Stomach (tissue), 8 donors: ENCODE measurements at regions not wholly inside any gene's neighbourhood (a gene's known extent, or its start where the extent isn't known, plus 50 kb on each side); places are given as distances from the start of the nearest gene placed in this dataset.

Experiments used
- DNase-seq, 2 donors: peaks; one replicate each; pipeline versions ENCODE4 v3.0.0 to v3.0.0-alpha.2; 2013 to 2019
- H3K27ac ChIP-seq, 5 donors: fragments of 200-600 bp in 4 of 5; sonication (generic) in 4 of 5; one replicate each; pipeline ENCODE4 v1.5.1; 2013 to 2019; ENCODE audit warnings: mild to moderate bottlenecking in 1 of 5, moderate library complexity in 1 of 5
- H3K27me3 ChIP-seq, 3 donors: fragments of 200-600 bp; sonication (generic); one replicate each; pipeline ENCODE4 v1.5.1; 2017 to 2019; ENCODE audit warnings: mixed run types in 1 of 3
- H3K36me3 ChIP-seq, 4 donors: fragments of 200-600 bp; sonication (generic); 1 replicate in 3 of 4; 2 replicates in 1 of 4; pipeline ENCODE4 v1.5.1; 2016 to 2019
- H3K4me1 ChIP-seq, 4 donors: fragments of 200-600 bp; sonication (generic); one replicate each; pipeline ENCODE4 v1.5.1; 2016 to 2019
- H3K4me3 ChIP-seq, 4 donors: fragments of 200-600 bp; sonication (generic) in 3 of 4; one replicate each; pipeline ENCODE4 v1.5.1; 2016 to 2019; ENCODE audit warnings: mild to moderate bottlenecking in 1 of 4
- H3K9me3 ChIP-seq, 4 donors: fragments of 200-600 bp; sonication (generic); one replicate each; pipeline ENCODE4 v1.5.1; 2016 to 2019
- CTCF ChIP-seq, 7 experiments: fragments of 450-650 bp in 4 of 7; fragments of 200-600 bp in 3 of 7; sonication (generic) in 3 of 7; IDR thresholded peaks; one replicate each; pipeline ENCODE4 v1.5.1; 2016 to 2019; ENCODE audit warnings: antibody characterized with exemption in 7 of 7, control low read depth in 2 of 7, mild to moderate bottlenecking in 1 of 7
- EP300 ChIP-seq: sonication (generic); formaldehyde crosslinking; IDR thresholded peaks from one replicate; pipeline ENCODE4 v1.6.1; 2017; ENCODE audit warnings: antibody characterized with exemption
- POLR2A ChIP-seq, 4 donors: fragments of 450-650 bp; IDR thresholded peaks; one replicate each; pipeline ENCODE4 v1.6.1; 2016; ENCODE audit warnings: antibody characterized with exemption in 4 of 4, control low read depth in 2 of 4, mild to moderate bottlenecking in 1 of 4, moderate library complexity in 1 of 4
- POLR2AphosphoS5 ChIP-seq, 3 donors: sonication (generic); formaldehyde crosslinking; IDR thresholded peaks; one replicate each; pipeline ENCODE4 v1.6.1; 2016; ENCODE audit warnings: antibody characterized with exemption in 3 of 3
- WGBS, 5 donors: extraction: QIAGEN DNeasy Blood & Tissue Kit in 3 of 5; methylation state at CpG; one replicate each; pipeline versions ENCODE4 v1.1.5 to v1.1.7; 2013 to 2018; 5-methylcytosine and 5-hydroxymethylcytosine counted together
- intact Hi-C: fragments of 100-400 bp; cut with DNase I; formaldehyde crosslinking; loops from one replicate; pipeline ENCODE4 v1.15.1; 2023; ENCODE audit warnings: low total_unique reads
- donor health status: healthy with polysubstance abuse.
- donor health status: Bipolar disorder and iron deficiency.
- donor health status: healthy.

- WGBS, 5 donors, result 96 to 98% (median 97%) methylated on average over 5 of the region's 5 CpGs
- TF ChIP-seq CTCF (IDR thresholded peaks at IDR 0.05) (no peak), POLR2A (IDR thresholded peaks at IDR 0.05) (no peak), POLR2AphosphoS5 (IDR thresholded peaks at IDR 0.05) (no peak), EP300 (no peak)
- Histone ChIP-seq H3K36me3 (no peaks in the 10 kb centered on the region), H3K4me3 (no peak overlapping the region), H3K4me1 (no peaks in the 10 kb centered on the region), H3K9me3 (no peaks in the 10 kb centered on the region), H3K27ac (no peak overlapping the region), H3K27me3 (no peaks in the 10 kb centered on the region)
- intact Hi-C loops, result no loop called here
- DNase-seq, result no peak
Observed at GRCh38 chr9:89912605-89912953, 307.8 kb downstream of the GADD45G start.

GRCh38 chr9:89915187-89915586 is 310.4 kb downstream of the GADD45G start:
- H3K27me3 ChIP-seq, result no peaks in the 10 kb centered on the region
- no peaks in the 10 kb centered on the region for H3K4me1 ChIP-seq
- DNase-seq, result no peak
- WGBS, 5 donors, result 84 to 96% (median 91%) methylated on average over 3 of the region's 3 CpGs
- no peak overlapping the region for H3K27ac ChIP-seq
- TF ChIP-seq EP300 (no peak), POLR2AphosphoS5 (IDR thresholded peaks at IDR 0.05) (no peak), CTCF (IDR thresholded peaks at IDR 0.05) (no peak), POLR2A (IDR thresholded peaks at IDR 0.05) (no peak)
- H3K36me3 ChIP-seq, result no peaks in the 10 kb centered on the region
- no peak overlapping the region for H3K4me3 ChIP-seq
- intact Hi-C loops, result no loop called here
- H3K9me3 ChIP-seq, result no peaks in the 10 kb centered on the region

GRCh38 chr9:89916001-89916597 is 311.3 kb downstream of the GADD45G start:
- Histone ChIP-seq H3K27me3 (no peaks in the 10 kb centered on the region), H3K4me1 (no peaks in the 10 kb centered on the region), H3K9me3 (no peaks in the 10 kb centered on the region), H3K36me3 (no peaks in the 10 kb centered on the region), H3K27ac (no peak overlapping the region), H3K4me3 (no peak overlapping the region)
- no peak for DNase-seq
- WGBS, 5 donors, result 54 to 79% (median 74%) methylated on average over 4 to 6 of the region's 6 CpGs
- intact Hi-C loops, result no loop called here
- TF ChIP-seq EP300 (no peak), CTCF (IDR thresholded peaks at IDR 0.05) (no peak), POLR2AphosphoS5 (IDR thresholded peaks at IDR 0.05) (no peak), POLR2A (IDR thresholded peaks at IDR 0.05) (no peak)

GRCh38 chr9:89917861-89918260 is 313.0 kb downstream of the GADD45G start:
- no peaks in the 10 kb centered on the region for H3K27me3 ChIP-seq
- no peak for TF ChIP-seq CTCF (IDR thresholded peaks at IDR 0.05)
- TF ChIP-seq EP300, result no peak
- no peak for TF ChIP-seq POLR2A (IDR thresholded peaks at IDR 0.05)
- no peak for TF ChIP-seq POLR2AphosphoS5 (IDR thresholded peaks at IDR 0.05)
- H3K4me3 ChIP-seq, result no peak overlapping the region
- WGBS, 5 donors, result 94 to 98% (median 97%) methylated on average over 9 of the region's 9 CpGs
- DNase-seq, result no peak
- H3K9me3 ChIP-seq, result no peaks in the 10 kb centered on the region
- H3K36me3 ChIP-seq, result no peaks in the 10 kb centered on the region
- no peak overlapping the region for H3K27ac ChIP-seq
- intact Hi-C loops, result no loop called here
- no peaks in the 10 kb centered on the region for H3K4me1 ChIP-seq
